ENCODE measurements at regions not wholly inside any gene's neighbourhood (a gene's known extent, or its start where the extent isn't known, plus 50 kb on each side); places are given as distances from the start of the nearest gene placed in this dataset.

DNA sequence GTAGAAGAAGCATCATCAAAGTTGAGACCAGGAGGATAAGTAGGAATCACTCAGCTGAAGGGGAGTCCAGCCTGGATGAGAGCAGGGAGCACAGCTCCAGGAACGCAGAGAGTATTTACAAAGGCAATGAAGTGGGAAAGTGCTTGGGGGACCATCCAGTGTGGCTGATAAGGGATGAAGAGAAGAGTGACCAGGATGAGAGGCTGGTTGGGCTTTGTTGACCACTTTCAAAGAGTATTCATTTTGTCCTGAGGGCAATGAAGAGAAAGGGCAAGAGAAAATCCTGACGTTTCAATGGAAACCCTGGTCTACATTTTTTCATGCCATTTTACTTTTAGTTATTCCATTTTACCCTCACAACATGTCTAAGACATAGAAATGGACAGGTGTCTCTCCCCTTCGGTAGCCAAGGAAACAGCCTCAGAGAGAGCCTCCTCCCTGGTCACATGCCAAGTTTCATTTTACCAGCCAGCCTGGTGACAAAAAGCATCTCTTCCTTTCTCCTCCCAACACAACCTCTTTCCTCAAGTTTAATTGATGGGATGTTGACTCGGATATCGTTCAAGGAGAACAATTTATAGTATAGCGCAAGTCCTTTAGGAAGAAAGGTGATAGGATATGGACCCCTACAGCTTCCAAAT is 492.7 kb upstream of the CLINT1 start:
- Histone ChIP-seq H3K4me3 (ENCODE audit: low read length) (no peak overlapping the region), H3K27me3 (ENCODE audit: control insufficient read depth, insufficient read depth, low read length, poor library complexity, severe bottlenecking) (no peaks in the 10 kb centered on the region), H3K9me3 (ENCODE audit: control insufficient read depth, low read length) (peaks cover 14% of the 10 kb centered on the region), H3K27ac (ENCODE audit: low read depth, low read length) (no peak overlapping the region), H3K4me1 (ENCODE audit: control insufficient read depth, insufficient read depth, low read length) (peaks cover 3% of the 10 kb centered on the region), H3K9ac (ENCODE audit: extremely low read depth, low read length, poor library complexity, severe bottlenecking) (no peak overlapping the region), H3K36me3 (ENCODE audit: control insufficient read depth, insufficient read depth, low read length) (no peaks in the 10 kb centered on the region)
- 94 to 96% methylated on average over 2 to 6 of the region's 6 CpGs for WGBS, 2 experiments (ENCODE audit: insufficient coverage in 1 of 2, insufficient read length in 1 of 2)
- Mint-ChIP-seq H3K27ac (no peak overlapping the region), H3K4me1 (no peaks in the 10 kb centered on the region), H3K4me3 (no peak overlapping the region), H3K27me3 (ENCODE audit: insufficient read depth) (no peaks in the 10 kb centered on the region), H3K36me3 (ENCODE audit: low read depth) (no peaks in the 10 kb centered on the region), H3K9me3 (peaks cover 10% of the 10 kb centered on the region)
- TF ChIP-seq, protein P1, sequence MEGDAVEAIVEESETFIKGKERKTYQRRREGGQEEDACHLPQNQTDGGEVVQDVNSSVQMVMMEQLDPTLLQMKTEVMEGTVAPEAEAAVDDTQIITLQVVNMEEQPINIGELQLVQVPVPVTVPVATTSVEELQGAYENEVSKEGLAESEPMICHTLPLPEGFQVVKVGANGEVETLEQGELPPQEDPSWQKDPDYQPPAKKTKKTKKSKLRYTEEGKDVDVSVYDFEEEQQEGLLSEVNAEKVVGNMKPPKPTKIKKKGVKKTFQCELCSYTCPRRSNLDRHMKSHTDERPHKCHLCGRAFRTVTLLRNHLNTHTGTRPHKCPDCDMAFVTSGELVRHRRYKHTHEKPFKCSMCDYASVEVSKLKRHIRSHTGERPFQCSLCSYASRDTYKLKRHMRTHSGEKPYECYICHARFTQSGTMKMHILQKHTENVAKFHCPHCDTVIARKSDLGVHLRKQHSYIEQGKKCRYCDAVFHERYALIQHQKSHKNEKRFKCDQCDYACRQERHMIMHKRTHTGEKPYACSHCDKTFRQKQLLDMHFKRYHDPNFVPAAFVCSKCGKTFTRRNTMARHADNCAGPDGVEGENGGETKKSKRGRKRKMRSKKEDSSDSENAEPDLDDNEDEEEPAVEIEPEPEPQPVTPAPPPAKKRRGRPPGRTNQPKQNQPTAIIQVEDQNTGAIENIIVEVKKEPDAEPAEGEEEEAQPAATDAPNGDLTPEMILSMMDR (conservative IDR thresholded peaks at IDR 0.05) = no peak
- no peak for DNase-seq

DNA sequence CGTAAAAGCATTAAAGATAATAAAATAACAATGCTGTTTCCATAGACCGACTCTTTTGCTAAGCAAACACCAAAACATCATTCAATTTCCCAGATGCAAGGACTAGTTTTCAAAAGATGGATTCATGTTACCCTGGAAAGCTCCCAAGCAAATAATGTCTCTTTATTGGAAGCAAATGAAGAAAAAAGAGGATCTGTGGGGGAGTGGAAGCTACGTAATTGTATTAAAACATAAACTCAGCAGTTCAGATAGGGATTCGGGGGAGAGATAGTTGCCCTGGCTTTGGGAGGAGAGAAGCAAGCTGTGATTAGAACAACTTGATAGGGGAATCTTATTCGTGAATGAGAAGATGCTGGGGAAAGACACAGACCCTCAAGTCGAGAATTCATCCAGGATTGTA is 491.0 kb upstream of the CLINT1 start:
- peaks cover 18% of the 10 kb centered on the region for H3K9me3 ChIP-seq (ENCODE audit: control insufficient read depth, low read length)
- no peaks in the 10 kb centered on the region for H3K4me1 ChIP-seq (ENCODE audit: control insufficient read depth, insufficient read depth, low read length)
- no peak for DNase-seq
- H3K36me3 ChIP-seq (ENCODE audit: control insufficient read depth, insufficient read depth, low read length) = no peaks in the 10 kb centered on the region
- no peak overlapping the region for H3K9ac ChIP-seq (ENCODE audit: extremely low read depth, low read length, poor library complexity, severe bottlenecking)
- no peak overlapping the region for H3K27ac Mint-ChIP-seq
- H3K4me3 ChIP-seq (ENCODE audit: low read length) = no peak overlapping the region
- no peak overlapping the region for H3K27ac ChIP-seq (ENCODE audit: low read depth, low read length)
- TF ChIP-seq, protein P1 (conservative IDR thresholded peaks at IDR 0.05) = no peak
- H3K27me3 Mint-ChIP-seq (ENCODE audit: insufficient read depth) = no peaks in the 10 kb centered on the region
- no peaks in the 10 kb centered on the region for H3K27me3 ChIP-seq (ENCODE audit: control insufficient read depth, insufficient read depth, low read length, poor library complexity, severe bottlenecking)
- H3K4me1 Mint-ChIP-seq = no peaks in the 10 kb centered on the region
- WGBS, 2 experiments (ENCODE audit: insufficient coverage in 1 of 2, insufficient read length in 1 of 2) = 93 to 96% methylated on average over 5 to 6 of the region's 6 CpGs
- no peaks in the 10 kb centered on the region for H3K36me3 Mint-ChIP-seq (ENCODE audit: low read depth)
- H3K4me3 Mint-ChIP-seq = no peak overlapping the region
- H3K9me3 Mint-ChIP-seq = peaks cover 12% of the 10 kb centered on the region

DNA sequence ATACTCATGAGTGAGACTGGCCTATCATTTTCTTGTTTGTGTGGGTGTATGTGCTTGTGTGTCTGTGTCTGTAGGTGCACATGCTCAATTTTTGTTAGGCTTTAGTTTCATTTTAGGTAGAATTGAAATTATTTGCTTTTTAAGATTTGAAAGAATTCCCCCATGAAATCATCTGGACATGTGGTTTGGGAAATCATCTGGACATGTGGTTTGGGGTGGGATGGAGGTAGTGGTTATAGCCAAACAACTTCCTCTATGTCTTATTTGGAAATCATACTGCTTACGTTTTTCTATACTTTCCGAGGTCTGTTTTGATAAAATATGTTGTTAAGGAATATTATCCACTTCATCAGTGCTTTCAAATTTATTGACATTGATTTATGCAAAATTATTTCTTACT is 485.4 kb upstream of the CLINT1 start:
- no CpG with 5 or more reads among the region's 2 CpGs for WGBS, 2 experiments (ENCODE audit: insufficient coverage in 1 of 2, insufficient read length in 1 of 2)
- TF ChIP-seq, protein P1 (conservative IDR thresholded peaks at IDR 0.05) = no peak

More for the DNA sequence above, 485.4 kb upstream of the CLINT1 start:
- Histone ChIP-seq H3K9me3 (ENCODE audit: control insufficient read depth, low read length) (peaks cover 10% of the 10 kb centered on the region), H3K9ac (ENCODE audit: extremely low read depth, low read length, poor library complexity, severe bottlenecking) (no peak overlapping the region), H3K36me3 (ENCODE audit: control insufficient read depth, insufficient read depth, low read length) (no peaks in the 10 kb centered on the region), H3K27ac (ENCODE audit: low read depth, low read length) (no peak overlapping the region), H3K4me3 (ENCODE audit: low read length) (no peak overlapping the region), H3K27me3 (ENCODE audit: control insufficient read depth, insufficient read depth, low read length, poor library complexity, severe bottlenecking) (no peaks in the 10 kb centered on the region), H3K4me1 (ENCODE audit: control insufficient read depth, insufficient read depth, low read length) (no peaks in the 10 kb centered on the region)
- H3K27ac Mint-ChIP-seq = no peak overlapping the region
- H3K9me3 Mint-ChIP-seq = peaks cover 7% of the 10 kb centered on the region
- DNase-seq = no peak
- H3K4me3 Mint-ChIP-seq = no peak overlapping the region
- H3K36me3 Mint-ChIP-seq (ENCODE audit: low read depth) = no peaks in the 10 kb centered on the region
- no peaks in the 10 kb centered on the region for H3K4me1 Mint-ChIP-seq
- H3K27me3 Mint-ChIP-seq (ENCODE audit: insufficient read depth) = no peaks in the 10 kb centered on the region

All from endodermal cell (in vitro differentiated cells).